Mesenchymal stem cell (in vitro differentiated cells and primary cell): ENCODE measurements at regions not wholly inside any gene's neighbourhood (a gene's known extent, or its start where the extent isn't known, plus 50 kb on each side); places are given as distances from the start of the nearest gene placed in this dataset.
A peak's percentile ranks its signal among the peaks of the same experiment; 100 is the strongest.

Experiments
- DNase-seq: peaks from one replicate; pipeline ENCODE4 v3.0.0-alpha.2; 2013
- H2AFZ ChIP-seq: one replicate; pipeline ENCODE4 v1.6.1; 2013; ENCODE audit warnings: low read depth, mild to moderate bottlenecking, control low read depth, inconsistent platforms, low read length, moderate library complexity
- H2AK5ac ChIP-seq: 2 replicates; pipeline ENCODE4 v1.6.1; 2013; ENCODE audit warnings: low read length, moderate library complexity, mild to moderate bottlenecking, inconsistent platforms; ENCODE audit not compliant: severe bottlenecking
- H2BK120ac ChIP-seq: one replicate; pipeline ENCODE4 v1.6.1; 2013; ENCODE audit warnings: low read depth, mild to moderate bottlenecking, inconsistent platforms, low read length, moderate library complexity
- H2BK12ac ChIP-seq, 2 experiments: one replicate each; pipeline ENCODE4 v1.6.1; 2013; ENCODE audit warnings: inconsistent platforms in 2 of 2, low read length in 2 of 2, mild to moderate bottlenecking in 2 of 2, moderate library complexity in 2 of 2, control low read depth in 1 of 2
- H2BK15ac ChIP-seq: one replicate; pipeline ENCODE4 v1.6.1; 2013; ENCODE audit warnings: mild to moderate bottlenecking, low read depth, inconsistent platforms; ENCODE audit not compliant: poor library complexity, severe bottlenecking
- H2BK5ac ChIP-seq: 2 replicates; pipeline ENCODE4 v1.6.1; 2013; ENCODE audit warnings: low read depth, mild to moderate bottlenecking, low read length, control low read depth, inconsistent platforms; ENCODE audit not compliant: poor library complexity, severe bottlenecking
- H3K14ac ChIP-seq, 2 experiments: one replicate each; pipeline ENCODE4 v1.6.1; 2013; ENCODE audit warnings: inconsistent platforms in 2 of 2, low read length in 2 of 2, control low read depth in 1 of 2, mild to moderate bottlenecking in 1 of 2, moderate library complexity in 1 of 2
- H3K18ac ChIP-seq, 2 experiments: one replicate each; pipeline ENCODE4 v1.6.1; 2013; ENCODE audit warnings: inconsistent platforms in 2 of 2, low read length in 2 of 2, control low read depth in 1 of 2, low read depth in 1 of 2, mild to moderate bottlenecking in 1 of 2
- H3K23ac ChIP-seq, 2 experiments: one replicate each; pipeline ENCODE4 v1.6.1; 2013; ENCODE audit warnings: inconsistent platforms in 2 of 2, low read length in 2 of 2, mild to moderate bottlenecking in 2 of 2, moderate library complexity in 2 of 2, control low read depth in 1 of 2
- H3K27ac ChIP-seq: 2 replicates; pipeline ENCODE4 v1.5.1; 2013; ENCODE audit warnings: mild to moderate bottlenecking, moderate library complexity, low read length, control low read depth, inconsistent platforms; ENCODE audit not compliant: poor library complexity, severe bottlenecking
- H3K27me3 ChIP-seq, 2 experiments: 2 replicates each; pipeline versions ENCODE4 v1.6.1 to v1.7.0; 2013; ENCODE audit warnings: low read length in 2 of 2, mild to moderate bottlenecking in 2 of 2, moderate library complexity in 2 of 2, control low read depth in 1 of 2, inconsistent platforms in 1 of 2; ENCODE audit not compliant: control insufficient read depth in 1 of 2, insufficient read depth in 1 of 2
- H3K36me3 ChIP-seq, 2 experiments: 2 replicates each; pipeline versions ENCODE4 v1.6.1 to v1.7.0; 2013; ENCODE audit warnings: low read length in 2 of 2, control low read depth in 1 of 2, inconsistent platforms in 1 of 2, low read depth in 1 of 2, mild to moderate bottlenecking in 1 of 2; ENCODE audit not compliant: insufficient read depth in 2 of 2, control insufficient read depth in 1 of 2
- H3K4ac ChIP-seq, 2 experiments: one replicate each; pipeline ENCODE4 v1.6.1; 2013; ENCODE audit warnings: inconsistent platforms in 2 of 2, low read length in 2 of 2, mild to moderate bottlenecking in 2 of 2, moderate library complexity in 2 of 2, control low read depth in 1 of 2, low read depth in 1 of 2
- H3K4me1 ChIP-seq: 2 replicates; pipeline ENCODE4 v1.6.1; 2013; ENCODE audit warnings: low read depth, low read length, control low read depth; ENCODE audit not compliant: control insufficient read depth, insufficient read depth
- H3K4me2 ChIP-seq: 2 replicates; pipeline ENCODE4 v1.6.1; 2013; ENCODE audit warnings: low read length, mild to moderate bottlenecking, inconsistent platforms; ENCODE audit not compliant: poor library complexity, severe bottlenecking
- H3K4me3 ChIP-seq, 2 experiments: 2 replicates each; pipeline versions ENCODE4 v1.5.1 to v1.7.0; 2013; ENCODE audit warnings: low read length in 2 of 2, mild to moderate bottlenecking in 2 of 2, control low read depth in 1 of 2, low read depth in 1 of 2; ENCODE audit not compliant: insufficient read depth in 1 of 2
- H3K79me1 ChIP-seq: replicated peaks from 2 replicates; pipeline ENCODE4 v1.6.1; 2013; ENCODE audit warnings: mild to moderate bottlenecking, control low read depth, low read length, inconsistent platforms; ENCODE audit not compliant: poor library complexity, severe bottlenecking
- H3K9ac ChIP-seq: 2 replicates; pipeline ENCODE4 v1.7.0; 2013; ENCODE audit warnings: mild to moderate bottlenecking, low read length, moderate library complexity
- H3K9me3 ChIP-seq: 2 replicates; pipeline ENCODE4 v1.7.0; 2013; ENCODE audit warnings: mild to moderate bottlenecking, low read length; ENCODE audit not compliant: control insufficient read depth
- H4K8ac ChIP-seq: one replicate; pipeline ENCODE4 v1.6.1; 2013; ENCODE audit warnings: inconsistent platforms, mild to moderate bottlenecking, low read length, moderate library complexity
- H4K91ac ChIP-seq: one replicate; pipeline ENCODE4 v1.6.1; 2013; ENCODE audit warnings: mild to moderate bottlenecking, low read length, inconsistent platforms
- WGBS: methylation state at CpG from one replicate; pipeline ENCODE4 v1.1.7; 2013; ENCODE audit warnings: mixed read lengths; 5-methylcytosine and 5-hydroxymethylcytosine counted together

DNA sequence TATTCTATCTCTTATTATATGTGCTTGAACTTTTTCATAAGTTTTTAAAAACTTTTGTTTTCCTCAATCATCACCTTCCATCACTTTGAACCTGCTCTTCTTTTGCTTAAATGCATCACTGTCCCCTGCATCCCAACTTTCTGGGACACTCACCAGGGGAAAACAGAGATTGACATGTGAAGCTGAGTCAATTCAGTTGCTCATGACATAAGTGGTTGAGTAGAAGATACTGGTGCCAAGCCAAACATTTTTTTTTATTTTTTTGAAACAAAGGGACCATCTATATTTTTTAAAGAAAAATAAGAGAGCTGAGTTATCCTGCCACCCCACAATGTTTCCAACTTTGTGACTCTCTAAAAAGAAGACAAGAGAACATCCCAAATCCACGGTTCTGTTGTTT lies 61.8 kb upstream of the AHR start:
- H3K9me3 ChIP-seq: no peaks in the 10 kb centered on the region
- H2BK15ac ChIP-seq: no peak overlapping the region
- no peak overlapping the region for H3K14ac ChIP-seq
- no peak overlapping the region for H2BK5ac ChIP-seq
- no peak overlapping the region for H3K4me2 ChIP-seq
- H2BK12ac ChIP-seq: no peak overlapping the region
- DNase-seq: no peak
- H3K4ac ChIP-seq: no peak overlapping the region
- no peak overlapping the region for H3K27ac ChIP-seq
- no peak overlapping the region for H4K8ac ChIP-seq
- H2AK5ac ChIP-seq: no peak overlapping the region
- no peak overlapping the region for H4K91ac ChIP-seq
- peaks cover 7% of the 10 kb centered on the region for H3K4me1 ChIP-seq
- H2BK120ac ChIP-seq: no peak overlapping the region
- H3K27me3 ChIP-seq: no peaks in the 10 kb centered on the region
- no peaks in the 10 kb centered on the region for H3K36me3 ChIP-seq
- H3K79me1 ChIP-seq: no peaks in the 10 kb centered on the region
- H2AFZ ChIP-seq: no peak overlapping the region
- no peak overlapping the region for H3K18ac ChIP-seq
- WGBS: 100% methylated on average over 1 of the region's 1 CpG
- no peak overlapping the region for H3K9ac ChIP-seq
- no peak overlapping the region for H3K23ac ChIP-seq
- no peak overlapping the region for H3K4me3 ChIP-seq

DNA sequence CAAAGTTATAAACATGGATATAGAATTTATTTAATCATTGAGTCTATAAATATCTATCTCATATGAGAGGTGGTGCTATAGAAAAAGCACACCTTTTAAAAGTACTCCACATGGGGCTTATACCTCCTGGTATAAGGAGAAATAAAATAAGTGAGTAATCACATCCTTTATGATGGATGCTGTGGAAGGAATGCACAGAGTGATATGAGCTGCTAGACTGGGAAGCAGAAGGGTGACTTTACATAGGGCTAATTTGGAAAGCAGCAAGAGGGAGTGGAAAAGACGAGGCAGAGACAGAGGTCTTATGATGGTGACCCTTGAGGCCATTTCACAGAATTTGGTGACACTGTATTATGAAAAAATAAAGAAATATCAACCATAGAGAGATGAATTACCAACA lies 59.4 kb upstream of the AHR start:
- H3K9me3 ChIP-seq: no peaks in the 10 kb centered on the region
- no peak overlapping the region for H2BK5ac ChIP-seq
- no peak overlapping the region for H4K8ac ChIP-seq
- no peak overlapping the region for H4K91ac ChIP-seq
- H3K79me1 ChIP-seq: no peaks in the 10 kb centered on the region
- H3K4me2 ChIP-seq: no peak overlapping the region
- H2AK5ac ChIP-seq: no peak overlapping the region
- no peak overlapping the region for H2BK120ac ChIP-seq
- no peak overlapping the region for H3K9ac ChIP-seq
- DNase-seq: no peak
- peaks cover 5% of the 10 kb centered on the region for H3K4me1 ChIP-seq
- no peaks in the 10 kb centered on the region for H3K27me3 ChIP-seq
- H2BK15ac ChIP-seq: no peak overlapping the region
- H3K4ac ChIP-seq: no peak overlapping the region
- no peaks in the 10 kb centered on the region for H3K36me3 ChIP-seq
- H3K14ac ChIP-seq: no peak overlapping the region
- H2BK12ac ChIP-seq: no peak overlapping the region
- no peak overlapping the region for H3K23ac ChIP-seq
- no peak overlapping the region for H2AFZ ChIP-seq
- no peak overlapping the region for H3K4me3 ChIP-seq
- no peak overlapping the region for H3K18ac ChIP-seq
- no CpG with 5 or more reads among the region's 1 CpG for WGBS
- no peak overlapping the region for H3K27ac ChIP-seq

DNA sequence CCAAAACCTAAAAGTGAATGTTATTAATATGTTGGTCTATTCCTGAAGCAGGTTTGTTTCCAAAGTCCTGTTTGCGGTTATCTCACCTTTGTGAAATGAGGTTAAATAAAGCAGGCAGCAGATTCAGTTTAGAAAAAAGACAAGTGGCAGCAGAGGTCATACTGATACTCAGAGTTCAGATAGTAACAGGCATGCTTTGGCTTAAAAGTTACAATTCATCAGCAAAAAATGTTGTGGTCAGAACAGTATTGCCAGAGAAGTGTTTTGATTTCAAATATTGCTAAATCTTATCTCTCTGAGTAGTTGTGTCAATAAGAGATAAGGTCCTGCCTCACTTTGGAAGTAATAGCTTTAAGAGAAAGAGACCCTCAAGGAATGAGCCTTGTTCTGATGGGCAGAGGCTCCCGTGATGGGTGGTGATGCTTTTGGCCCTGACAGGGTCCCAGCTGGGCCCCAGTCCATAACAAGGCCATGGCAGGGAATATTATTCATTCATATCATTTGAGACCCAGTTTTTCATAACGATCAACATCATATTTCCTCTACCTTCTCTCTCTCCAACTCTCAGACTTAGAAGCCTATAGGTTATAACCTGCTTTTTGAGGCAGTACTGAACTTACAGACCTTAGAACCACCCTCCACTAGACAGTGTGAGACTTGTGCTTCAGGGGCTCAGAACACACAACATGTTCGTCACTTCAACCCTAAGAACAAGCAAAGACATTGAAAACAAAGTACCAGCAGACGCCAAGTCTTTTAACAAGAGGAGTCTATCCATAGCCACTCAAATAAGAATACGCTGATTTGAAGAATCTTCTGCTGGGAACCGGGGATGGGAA lies 58.5 kb upstream of the AHR start:
- no peaks in the 10 kb centered on the region for H3K9me3 ChIP-seq

DNA sequence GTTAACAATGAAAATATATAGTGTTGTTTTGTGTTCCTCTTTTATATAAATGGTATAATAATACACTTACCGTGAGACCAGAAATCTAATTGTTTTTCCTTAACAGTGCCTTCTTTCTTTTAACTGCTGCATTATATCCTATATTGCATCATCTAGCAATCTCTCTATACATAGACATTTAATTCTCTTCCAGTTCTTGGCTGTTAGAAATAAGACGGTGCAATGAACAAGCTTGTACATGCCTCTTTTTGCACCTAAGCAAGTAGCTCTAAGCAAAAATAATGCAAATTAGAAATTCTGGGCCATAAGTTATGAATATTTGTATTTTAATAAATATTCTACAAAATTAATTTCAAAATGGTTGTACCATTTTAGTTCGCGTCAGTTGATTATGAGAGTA lies 55.9 kb upstream of the AHR start:
- 100% methylated on average over 2 of the region's 4 CpGs for WGBS
- no peak overlapping the region for H3K18ac ChIP-seq

More for the DNA sequence above, 58.5 kb upstream of the AHR start:
- 82% methylated on average over 4 of the region's 7 CpGs for WGBS
- Histone ChIP-seq H2AK5ac (peak overlapping the region; percentile 93), H3K14ac (no peak overlapping the region), H3K27me3 (no peaks in the 10 kb centered on the region), H3K36me3 (no peaks in the 10 kb centered on the region), H3K27ac (no peak overlapping the region), H4K91ac (no peak overlapping the region), H2BK12ac (peak overlapping the region in 1 of 2 experiments; percentile 63), H3K18ac (peak overlapping the region in 1 of 2 experiments; percentile 60), H3K4me2 (no peak overlapping the region), H2AFZ (no peak overlapping the region), H2BK15ac (no peak overlapping the region), H3K9ac (no peak overlapping the region), H3K4ac (peak overlapping the region; percentile 18 to 67), H3K23ac (no peak overlapping the region), H2BK5ac (peak overlapping the region; percentile 20), H2BK120ac (no peak overlapping the region), H3K4me3 (no peak overlapping the region), H3K79me1 (no peaks in the 10 kb centered on the region), H4K8ac (no peak overlapping the region), H3K4me1 (peaks cover 4% of the 10 kb centered on the region)
- DNase-seq: peak; percentile 43

More for the DNA sequence above, 55.9 kb upstream of the AHR start:
- H2BK12ac ChIP-seq: no peak overlapping the region
- H2AK5ac ChIP-seq: no peak overlapping the region
- H3K4me1 ChIP-seq: peaks cover 3% of the 10 kb centered on the region
- no peak for DNase-seq
- H3K14ac ChIP-seq: no peak overlapping the region
- no peak overlapping the region for H3K9ac ChIP-seq
- H2BK15ac ChIP-seq: no peak overlapping the region
- H2AFZ ChIP-seq: no peak overlapping the region
- H3K27me3 ChIP-seq: no peaks in the 10 kb centered on the region
- no peaks in the 10 kb centered on the region for H3K79me1 ChIP-seq
- no peaks in the 10 kb centered on the region for H3K36me3 ChIP-seq
- H3K9me3 ChIP-seq: no peaks in the 10 kb centered on the region
- no peak overlapping the region for H3K4ac ChIP-seq
- H2BK5ac ChIP-seq: no peak overlapping the region
- H4K8ac ChIP-seq: no peak overlapping the region
- H2BK120ac ChIP-seq: no peak overlapping the region
- no peak overlapping the region for H3K27ac ChIP-seq
- H4K91ac ChIP-seq: no peak overlapping the region
- H3K4me2 ChIP-seq: no peak overlapping the region
- H3K4me3 ChIP-seq: no peak overlapping the region
- H3K23ac ChIP-seq: no peak overlapping the region
